Osteoblast (primary cell): ENCODE measurements at regions not wholly inside any gene's neighbourhood (a gene's known extent, or its start where the extent isn't known, plus 50 kb on each side); places are given as distances from the start of the nearest gene placed in this dataset.

ENCODE experiments used
- DNase-seq: peaks from one replicate; pipeline ENCODE4 v3.0.0; 2011; ENCODE audit warnings: low spot score, mixed read lengths; ENCODE audit not compliant: insufficient read length; ENCODE audit errors: missing footprints
- H2AFZ ChIP-seq: 2 replicates; pipeline ENCODE4 v1.6.0; 2011; ENCODE audit warnings: mild to moderate bottlenecking, low read length
- H3K27ac ChIP-seq: 2 replicates; pipeline ENCODE4 v1.5.1; 2011; ENCODE audit warnings: mild to moderate bottlenecking, low read depth, low read length, moderate library complexity
- H3K27me3 ChIP-seq: 2 replicates; pipeline ENCODE4 v1.6.0; 2012; ENCODE audit warnings: mild to moderate bottlenecking, control low read depth, inconsistent platforms, low read length, moderate library complexity; ENCODE audit not compliant: insufficient read depth
- H3K36me3 ChIP-seq: 2 replicates; pipeline ENCODE4 v1.5.1; 2011; ENCODE audit warnings: mild to moderate bottlenecking, low read length, control low read depth, moderate library complexity; ENCODE audit not compliant: insufficient read depth
- H3K4me1 ChIP-seq: 2 replicates; pipeline ENCODE4 v1.5.1; 2011; ENCODE audit warnings: mild to moderate bottlenecking, low read length, control low read depth, moderate library complexity; ENCODE audit not compliant: insufficient read depth
- H3K4me2 ChIP-seq: 2 replicates; pipeline ENCODE4 v1.6.0; 2011; ENCODE audit warnings: mild to moderate bottlenecking, low read length; ENCODE audit not compliant: insufficient read depth
- H3K4me3 ChIP-seq: fragments of 200-600 bp; sonication (generic); 3 replicates; pipeline ENCODE4 v1.5.1; 2012; ENCODE audit warnings: mild to moderate bottlenecking, low read length, inconsistent platforms; ENCODE audit not compliant: insufficient read depth
- H3K79me2 ChIP-seq: 2 replicates; pipeline ENCODE4 v1.6.0; 2012; ENCODE audit warnings: mild to moderate bottlenecking, low read length, control low read depth, inconsistent platforms; ENCODE audit not compliant: insufficient read depth
- H3K9me3 ChIP-seq: 2 replicates; pipeline ENCODE4 v1.5.1; 2011; ENCODE audit warnings: low read depth, low read length, control low read depth
- H4K20me1 ChIP-seq: 2 replicates; pipeline ENCODE4 v1.6.0; 2012; ENCODE audit warnings: mild to moderate bottlenecking, low read length, control low read depth; ENCODE audit not compliant: insufficient read depth
- CTCF ChIP-seq: IDR thresholded peaks from 2 replicates; pipeline ENCODE4 v1.5.1; 2011; ENCODE audit warnings: mild to moderate bottlenecking, low read depth, low read length, moderate library complexity; ENCODE audit errors: extremely low read depth

GRCh38 chr1:106480629-106481028 is 575.8 kb upstream of the PRMT6 start:
- Histone ChIP-seq H3K36me3 (no peaks in the 10 kb centered on the region), H3K4me3 (no peak overlapping the region), H3K79me2 (no peaks in the 10 kb centered on the region), H3K4me1 (no peaks in the 10 kb centered on the region), H4K20me1 (no peaks in the 10 kb centered on the region), H3K9me3 (no peaks in the 10 kb centered on the region), H2AFZ (no peak overlapping the region), H3K27ac (no peak overlapping the region), H3K27me3 (no peaks in the 10 kb centered on the region), H3K4me2 (no peak overlapping the region)
- no peak for DNase-seq
- no peak for TF ChIP-seq CTCF

DNA sequence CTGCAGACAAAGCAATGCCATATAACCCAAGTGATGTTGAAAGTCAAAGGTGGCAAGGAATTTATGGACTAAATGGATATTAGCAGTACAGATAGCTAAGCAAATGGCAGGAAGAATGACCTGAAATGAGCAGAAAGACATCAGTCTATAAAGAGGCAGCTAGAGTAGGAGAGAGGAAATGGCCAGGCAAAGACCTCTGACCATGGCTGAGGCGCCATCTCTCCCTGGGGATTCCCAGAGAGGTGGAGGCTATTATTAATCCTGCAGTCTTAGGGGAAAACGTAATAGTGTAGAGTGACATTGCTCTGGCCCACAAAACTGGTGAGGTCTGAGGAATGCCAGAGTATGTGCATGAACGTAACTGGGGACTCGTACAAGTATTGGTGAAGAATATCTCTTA is 563.6 kb upstream of the PRMT6 start:
- no peak for DNase-seq
- H3K27me3 ChIP-seq, result no peaks in the 10 kb centered on the region
- H4K20me1 ChIP-seq, result no peaks in the 10 kb centered on the region
- no peaks in the 10 kb centered on the region for H3K4me1 ChIP-seq
- H3K4me3 ChIP-seq, result no peak overlapping the region
- no peak overlapping the region for H2AFZ ChIP-seq
- no peaks in the 10 kb centered on the region for H3K9me3 ChIP-seq
- H3K79me2 ChIP-seq, result no peaks in the 10 kb centered on the region
- H3K27ac ChIP-seq, result no peak overlapping the region
- no peak overlapping the region for H3K4me2 ChIP-seq
- no peak for TF ChIP-seq CTCF
- H3K36me3 ChIP-seq, result no peaks in the 10 kb centered on the region

DNA sequence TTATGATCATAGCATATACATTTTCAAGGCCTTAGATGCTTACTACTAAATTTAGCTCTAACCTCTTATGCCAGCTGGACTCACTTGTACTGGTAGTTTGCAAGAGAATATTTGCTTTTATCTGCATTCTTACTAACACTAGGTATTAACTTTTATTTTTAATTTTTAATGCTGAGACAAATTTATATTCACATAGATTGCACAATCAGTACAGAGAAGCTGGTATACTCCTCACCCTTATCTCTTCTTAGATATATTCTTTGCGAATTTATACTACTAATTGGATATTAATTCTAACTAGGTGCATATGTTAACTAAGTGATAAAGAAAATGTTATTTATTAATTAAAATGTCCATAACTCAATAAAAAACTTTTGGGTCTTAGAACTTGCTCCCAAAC is 561.8 kb upstream of the PRMT6 start:
- no peaks in the 10 kb centered on the region for H4K20me1 ChIP-seq
- H3K27ac ChIP-seq, result no peak overlapping the region
- no peak overlapping the region for H3K4me2 ChIP-seq
- H3K27me3 ChIP-seq, result no peaks in the 10 kb centered on the region
- no peaks in the 10 kb centered on the region for H3K36me3 ChIP-seq
- DNase-seq, result no peak
- H2AFZ ChIP-seq, result no peak overlapping the region
- no peaks in the 10 kb centered on the region for H3K79me2 ChIP-seq
- H3K9me3 ChIP-seq, result no peaks in the 10 kb centered on the region
- TF ChIP-seq CTCF, result no peak
- no peaks in the 10 kb centered on the region for H3K4me1 ChIP-seq
- no peak overlapping the region for H3K4me3 ChIP-seq

DNA sequence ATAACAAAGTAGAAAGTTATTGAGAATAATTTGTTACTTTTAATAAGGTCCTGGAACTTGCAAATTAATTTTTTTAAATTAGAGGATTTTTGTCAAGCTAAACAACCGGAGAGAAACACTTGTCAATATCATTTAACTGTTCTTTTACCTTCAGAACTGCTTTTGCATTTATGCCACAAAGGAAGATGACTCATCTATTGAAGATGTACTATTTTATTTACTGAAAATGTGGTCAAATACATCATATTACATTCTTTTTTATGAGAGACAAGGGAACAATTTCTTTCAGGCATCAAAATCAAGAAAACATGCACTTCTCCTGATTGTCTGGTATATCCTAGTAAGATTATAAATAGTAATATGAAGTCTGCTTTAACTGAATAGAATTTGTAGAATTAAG is 558.2 kb upstream of the PRMT6 start:
- Histone ChIP-seq H3K79me2 (no peaks in the 10 kb centered on the region), H2AFZ (no peak overlapping the region), H3K27me3 (no peaks in the 10 kb centered on the region), H3K4me2 (no peak overlapping the region), H4K20me1 (no peaks in the 10 kb centered on the region), H3K36me3 (no peaks in the 10 kb centered on the region), H3K9me3 (no peaks in the 10 kb centered on the region), H3K27ac (no peak overlapping the region), H3K4me1 (no peaks in the 10 kb centered on the region), H3K4me3 (no peak overlapping the region)
- DNase-seq, result no peak
- TF ChIP-seq CTCF, result no peak
